ENCODE measurements at regions not wholly inside any gene's neighbourhood (a gene's known extent, or its start where the extent isn't known, plus 50 kb on each side); places are given as distances from the start of the nearest gene placed in this dataset.
A peak's percentile ranks its signal among the peaks of the same experiment; 100 is the strongest.
"Not testable (repeated sequence)": the region's sequence is repeated elsewhere in the genome, so short reads cannot be mapped to it uniquely, and the experiment has no call there.

DNA sequence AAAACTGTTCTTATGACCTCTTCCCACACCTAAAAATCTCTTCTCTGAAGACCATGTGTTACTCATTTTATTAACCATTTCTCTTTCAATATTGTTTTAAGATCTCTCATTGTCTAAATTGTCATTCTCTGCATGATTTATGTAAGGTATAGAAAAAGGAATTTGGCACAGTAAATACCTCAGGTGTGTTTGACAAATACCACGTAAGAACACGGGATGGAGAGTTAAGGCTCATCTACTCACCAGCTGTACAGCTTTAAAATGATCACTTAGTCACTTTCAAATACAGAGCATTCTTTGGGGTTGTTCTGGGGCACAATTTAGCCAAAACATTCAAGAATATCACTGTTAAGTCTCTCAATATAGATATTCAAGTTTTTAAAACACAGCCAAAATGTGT is 627.1 kb downstream of the MCTP2 start:
- no peak for DNase-seq (ENCODE audit: low spot score)
- in situ Hi-C loops (cut with HindIII; ENCODE audit: low sequenced_read_pairs), result no loop called here

DNA sequence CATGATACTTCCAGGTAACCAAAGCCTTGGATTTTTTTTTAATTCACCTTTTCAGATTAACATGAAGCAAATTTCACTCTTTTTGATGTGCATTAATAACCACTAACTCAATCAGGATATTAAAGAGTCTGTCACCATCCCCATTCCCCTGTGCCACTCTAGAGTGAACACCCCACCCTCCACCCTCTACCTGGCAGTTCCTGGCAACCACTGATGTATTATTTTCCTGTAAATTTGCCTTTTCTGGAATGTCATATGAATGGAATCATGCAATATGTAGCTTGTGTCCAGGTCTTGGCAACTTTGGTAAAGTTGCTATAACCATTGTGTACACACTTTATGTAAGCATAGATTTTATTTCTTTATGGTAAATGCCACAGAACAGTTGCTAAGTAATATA is 627.6 kb downstream of the MCTP2 start:
- in situ Hi-C loops (cut with HindIII; ENCODE audit: low sequenced_read_pairs), result no loop called here
- no peak for DNase-seq (ENCODE audit: low spot score)

GRCh38 chr15:94864600-94864999 is 633.2 kb downstream of the MCTP2 start:
- in situ Hi-C loops (cut with HindIII; ENCODE audit: low sequenced_read_pairs), result no loop called here

DNA sequence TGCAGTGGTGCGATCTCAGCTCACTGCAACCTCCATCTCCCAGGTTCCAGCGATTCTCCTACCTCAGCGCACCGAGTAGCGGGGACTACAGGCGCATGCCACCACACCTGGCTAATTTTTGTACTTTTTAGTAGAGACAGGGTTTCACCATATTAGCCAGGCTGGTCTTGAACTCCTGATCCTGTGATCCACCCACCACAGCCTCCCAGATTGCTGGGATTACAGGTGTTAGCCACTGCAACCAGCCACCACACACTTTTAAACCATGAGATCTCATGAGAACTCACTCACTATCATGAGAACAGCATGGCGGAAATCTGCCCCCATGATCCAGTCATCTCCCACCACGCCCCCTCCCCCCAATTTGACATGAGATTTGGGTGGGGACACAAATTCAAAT is 636.9 kb downstream of the MCTP2 start:
- DNase-seq (ENCODE audit: low spot score); in situ Hi-C loops (cut with HindIII; ENCODE audit: low sequenced_read_pairs): not testable (repeated sequence)

More at GRCh38 chr15:94864600-94864999, 633.2 kb downstream of the MCTP2 start:
- no peak for DNase-seq (ENCODE audit: low spot score)

GRCh38 chr15:94875550-94875949 is 644.2 kb downstream of the MCTP2 start:
- DNase-seq (ENCODE audit: low spot score), result no peak
- in situ Hi-C loops (cut with HindIII; ENCODE audit: low sequenced_read_pairs), result no loop called here

DNA sequence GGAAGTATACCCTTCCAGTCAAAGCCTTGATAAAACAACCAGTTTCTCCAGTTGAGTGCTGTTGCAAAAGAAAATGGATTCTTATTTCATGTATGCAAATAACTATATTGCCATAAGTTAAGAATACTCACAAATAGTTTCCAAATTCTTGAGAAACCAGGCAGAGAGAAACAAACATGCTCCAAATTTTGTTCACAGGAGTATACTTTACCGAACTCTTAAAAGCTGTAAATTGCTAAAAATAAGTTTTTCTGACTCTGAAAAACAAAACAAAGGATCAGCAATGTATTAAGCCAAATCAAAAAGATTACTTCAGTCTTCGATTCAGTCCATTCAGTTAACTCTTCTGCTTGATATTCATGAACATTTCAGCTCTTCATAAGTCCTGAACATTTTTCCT is 646.5 kb downstream of the MCTP2 start:
- in situ Hi-C loops (cut with HindIII; ENCODE audit: low sequenced_read_pairs), result no loop called here

DNA sequence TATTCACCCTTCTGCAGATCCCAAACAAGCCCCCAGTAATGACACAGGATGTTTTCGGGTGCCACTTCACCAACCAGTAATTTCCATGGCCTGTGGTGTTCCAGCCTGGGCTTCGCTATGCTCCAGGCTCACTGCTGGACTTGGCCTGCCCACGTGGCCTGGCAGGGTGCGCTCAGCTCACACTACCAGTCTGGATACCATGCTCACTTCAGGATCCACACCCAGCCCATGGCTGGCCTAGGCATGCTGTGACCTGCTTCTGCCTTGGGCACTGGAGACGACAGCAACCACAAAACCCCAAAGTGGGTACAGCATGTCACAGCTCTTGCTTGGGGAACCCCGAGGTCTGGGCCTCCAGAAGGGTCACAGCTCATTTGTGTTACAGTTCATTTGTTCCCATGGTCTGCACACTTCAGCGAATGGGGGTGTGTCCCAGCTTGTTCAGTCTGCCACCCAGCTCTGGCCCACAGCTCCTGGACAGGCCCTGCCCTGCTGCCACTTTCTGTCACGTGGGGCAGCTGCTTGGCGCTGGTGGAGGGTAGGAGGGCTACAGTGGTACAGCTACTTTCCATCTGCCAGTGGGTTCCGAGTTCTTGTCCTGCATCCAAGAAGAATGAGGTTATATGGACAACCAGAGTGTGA is 650.8 kb downstream of the MCTP2 start:
- in situ Hi-C loops (cut with HindIII; ENCODE audit: low sequenced_read_pairs), result no loop called here
- no peak for DNase-seq (ENCODE audit: low spot score)

More for the DNA sequence above, 646.5 kb downstream of the MCTP2 start:
- DNase-seq (ENCODE audit: low spot score), result no peak

DNA sequence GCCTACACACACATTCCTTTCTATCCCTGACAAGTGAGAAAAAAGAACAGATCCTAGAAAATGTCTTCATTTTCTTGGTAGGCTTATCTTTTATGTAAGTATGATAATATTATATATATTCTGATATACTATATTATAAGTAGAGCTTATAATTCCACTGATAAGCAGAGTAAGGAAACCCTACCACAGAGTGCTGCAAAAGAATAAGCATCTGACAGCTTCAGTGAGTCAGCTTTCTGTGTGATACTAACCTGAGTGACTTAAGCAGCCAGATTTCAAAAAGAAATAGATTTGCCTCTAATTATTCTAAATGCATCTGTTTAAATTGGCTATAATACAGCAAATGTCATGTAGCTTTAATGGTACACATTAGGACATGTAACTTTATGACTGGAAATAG is 656.0 kb downstream of the MCTP2 start:
- in situ Hi-C loops (cut with HindIII; ENCODE audit: low sequenced_read_pairs), result no loop called here
- no peak for DNase-seq (ENCODE audit: low spot score)

- DNase-seq (ENCODE audit: low spot score), result no peak
- in situ Hi-C loops (cut with HindIII; ENCODE audit: low sequenced_read_pairs), result no loop called here
Observed at GRCh38 chr15:94889153-94889552, 657.8 kb downstream of the MCTP2 start.

GRCh38 chr15:94893091-94893490 is 661.7 kb downstream of the MCTP2 start:
- in situ Hi-C loops (cut with HindIII; ENCODE audit: low sequenced_read_pairs), result no loop called here
- DNase-seq (ENCODE audit: low spot score), result peak; percentile 71

- no peak for DNase-seq (ENCODE audit: low spot score)
- in situ Hi-C loops (cut with HindIII; ENCODE audit: low sequenced_read_pairs), result no loop called here
Observed at GRCh38 chr15:94894056-94894455, 662.7 kb downstream of the MCTP2 start.

DNA sequence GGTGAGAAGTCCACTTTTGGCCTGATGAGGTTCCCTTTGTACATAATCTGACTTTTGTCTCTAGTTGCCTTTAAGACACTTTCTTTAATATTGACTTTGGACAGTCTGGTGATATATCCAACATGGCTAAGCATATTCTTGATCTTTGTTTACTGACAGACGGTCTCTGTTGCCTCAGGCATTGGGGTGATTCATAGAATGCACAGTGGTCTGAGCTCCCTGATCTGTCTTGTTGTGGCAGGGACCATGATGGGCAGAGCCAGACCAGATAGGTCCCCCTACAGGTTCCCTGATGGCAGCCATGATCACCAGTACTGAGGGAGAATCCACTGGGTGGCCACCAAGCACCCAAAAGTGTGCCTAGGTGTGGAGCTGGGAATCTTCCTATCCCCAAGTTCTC is 678.1 kb downstream of the MCTP2 start:
- DNase-seq (ENCODE audit: low spot score), result no peak
- in situ Hi-C loops (cut with HindIII; ENCODE audit: low sequenced_read_pairs), result no loop called here

- in situ Hi-C loops (cut with HindIII; ENCODE audit: low sequenced_read_pairs), result no loop called here
- DNase-seq (ENCODE audit: low spot score), result no peak
Observed at GRCh38 chr15:94910166-94910565, 678.8 kb downstream of the MCTP2 start.

DNA sequence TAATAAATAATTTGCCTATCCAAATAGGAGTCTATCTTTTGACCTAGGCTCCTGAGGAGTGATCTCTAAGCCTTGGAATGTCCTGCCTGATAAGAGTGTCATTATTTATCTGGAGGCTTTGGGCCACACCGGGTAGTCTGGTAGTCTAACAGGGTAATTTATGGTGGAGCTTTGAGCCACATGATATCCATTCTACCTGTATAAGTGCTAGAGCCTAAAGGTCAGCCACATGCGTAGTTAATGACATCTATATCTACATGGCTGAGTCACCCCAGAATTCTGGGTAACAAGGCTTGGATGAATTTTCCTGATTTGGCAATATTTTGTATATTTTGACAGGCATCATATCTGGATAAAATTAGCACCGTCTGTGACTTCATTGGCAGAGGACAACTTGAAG is 681.4 kb downstream of the MCTP2 start:
- in situ Hi-C loops (cut with HindIII; ENCODE audit: low sequenced_read_pairs), result no loop called here
- no peak for DNase-seq (ENCODE audit: low spot score)

GRCh38 chr15:94917068-94917467 is 685.7 kb downstream of the MCTP2 start:
- in situ Hi-C loops (cut with HindIII; ENCODE audit: low sequenced_read_pairs), result no loop called here

DNA sequence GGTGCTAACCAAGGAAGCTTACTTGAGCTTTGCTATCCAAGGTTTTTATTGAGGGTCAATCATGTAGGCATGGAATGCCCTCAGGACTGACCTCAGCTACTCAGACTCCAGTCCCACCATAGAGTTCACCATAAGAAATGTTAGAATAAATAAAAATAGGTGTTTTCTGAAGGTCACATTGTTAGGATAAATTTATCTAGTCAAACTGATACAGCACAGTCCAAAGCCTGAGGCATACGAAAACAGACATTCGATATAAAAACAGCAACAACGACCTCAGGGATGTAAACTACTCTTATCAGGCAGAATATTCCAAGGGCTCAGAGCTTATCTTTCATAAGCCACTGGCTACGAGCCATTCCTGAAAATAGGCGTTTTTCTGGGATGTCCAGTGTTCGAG is 690.6 kb downstream of the MCTP2 start:
- DNase-seq (ENCODE audit: low spot score), result no peak

More at GRCh38 chr15:94917068-94917467, 685.7 kb downstream of the MCTP2 start:
- no peak for DNase-seq (ENCODE audit: low spot score)

DNA sequence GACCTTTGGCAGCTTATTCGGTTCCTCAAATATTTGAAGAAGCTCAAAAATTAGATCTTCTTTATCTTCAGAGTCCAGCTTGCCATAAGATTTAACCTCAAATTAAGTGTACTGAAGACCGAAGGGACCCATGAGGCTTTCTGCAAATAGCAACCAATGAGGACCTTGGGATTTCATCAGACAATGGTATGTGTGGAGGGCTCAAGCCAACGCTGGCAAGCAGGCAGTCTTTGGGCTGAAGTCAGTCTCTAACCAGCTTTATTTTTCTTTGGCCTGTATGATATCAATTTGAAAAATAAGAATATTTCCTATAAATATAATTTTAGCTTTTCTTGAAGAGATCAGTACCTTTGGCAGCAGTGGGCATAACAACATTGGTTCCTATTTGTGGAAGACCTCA is 692.7 kb downstream of the MCTP2 start:
- in situ Hi-C loops (cut with HindIII; ENCODE audit: low sequenced_read_pairs), result no loop called here
- no peak for DNase-seq (ENCODE audit: low spot score)

More for the DNA sequence above, 690.6 kb downstream of the MCTP2 start:
- in situ Hi-C loops (cut with HindIII; ENCODE audit: low sequenced_read_pairs), result no loop called here

- in situ Hi-C loops (cut with HindIII; ENCODE audit: low sequenced_read_pairs), result no loop called here
- DNase-seq (ENCODE audit: low spot score), result no peak
Observed at GRCh38 chr15:94924971-94925598, 693.7 kb downstream of the MCTP2 start.

GRCh38 chr15:94925680-94926079 is 694.3 kb downstream of the MCTP2 start:
- in situ Hi-C loops (cut with HindIII; ENCODE audit: low sequenced_read_pairs), result no loop called here
- DNase-seq (ENCODE audit: low spot score), result no peak

DNA sequence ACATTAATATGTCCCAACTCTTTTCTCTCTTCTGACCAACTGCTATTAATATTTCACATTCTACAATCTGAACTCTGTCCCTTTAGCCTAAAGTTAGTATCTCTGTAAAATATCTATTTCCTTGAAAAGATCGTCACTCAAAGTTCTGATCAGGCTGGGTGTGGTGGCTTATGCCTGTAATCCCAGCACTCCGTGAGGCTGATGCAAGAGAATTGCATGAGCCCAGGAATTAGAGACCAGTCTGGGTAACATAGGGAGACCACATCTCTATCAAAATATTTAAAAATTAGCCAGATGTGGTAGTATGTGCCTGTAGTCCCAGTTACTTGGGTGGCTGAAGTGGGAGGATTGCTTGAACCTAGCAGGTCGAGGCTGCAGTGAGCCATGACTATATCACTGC is 695.6 kb downstream of the MCTP2 start:
- DNase-seq (ENCODE audit: low spot score), result no peak
- in situ Hi-C loops (cut with HindIII; ENCODE audit: low sequenced_read_pairs), result no loop called here

DNA sequence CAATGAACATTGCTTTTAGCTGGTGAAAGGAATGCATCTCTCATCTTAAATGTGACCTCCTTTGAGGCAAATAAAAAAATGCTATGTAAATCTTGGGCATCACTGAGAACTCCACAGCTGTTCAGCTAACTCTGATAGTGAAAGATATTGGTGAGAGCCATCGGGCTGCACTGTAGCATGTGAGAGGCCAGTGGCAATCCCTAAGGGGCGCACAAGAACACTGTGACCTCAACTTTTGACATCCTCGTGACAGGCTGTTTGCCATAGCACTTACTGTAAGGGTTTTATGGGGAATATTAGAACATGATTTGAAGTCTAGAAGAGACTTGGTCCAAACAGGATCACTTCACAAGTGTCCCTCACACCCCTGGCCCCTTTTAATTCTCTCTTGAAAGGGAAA is 697.9 kb downstream of the MCTP2 start:
- DNase-seq (ENCODE audit: low spot score), result no peak
- in situ Hi-C loops (cut with HindIII; ENCODE audit: low sequenced_read_pairs), result no loop called here

All from G401 (cell line).